ENCODE measurements at regions not wholly inside any gene's neighbourhood (a gene's known extent, or its start where the extent isn't known, plus 50 kb on each side); places are given as distances from the start of the nearest gene placed in this dataset.

- intact Hi-C loops (cut with micrococcal nuclease; ENCODE audit: unreplicated experiment) = no loop called here
- Histone ChIP-seq H3K9me3 (ENCODE audit: low read length) (no peaks in the 10 kb centered on the region), H3K36me3 (replicated peaks in 1 of 2; ENCODE audit: control insufficient read depth in 1 of 2, insufficient read depth in 2 of 2, low read length in 2 of 2) (no peaks in the 10 kb centered on the region), H3K27ac (ENCODE audit: extremely low read length, insufficient read depth, low read length) (no peak overlapping the region), H3K79me2 (ENCODE audit: insufficient read depth, low read length) (no peaks in the 10 kb centered on the region), H3K4me1 (ENCODE audit: insufficient read depth, low read length) (no peaks in the 10 kb centered on the region), H3K4me3 (replicated peaks in 1 of 3; ENCODE audit: insufficient read depth in 1 of 3, low read depth in 2 of 3, low read length in 3 of 3) (no peak overlapping the region), H3K9ac (ENCODE audit: insufficient read depth, low read depth, low read length) (no peak overlapping the region), H2AFZ (ENCODE audit: low read length) (no peak overlapping the region), H4K20me1 (ENCODE audit: insufficient read depth, low read length) (no peaks in the 10 kb centered on the region), H3K4me2 (ENCODE audit: low read depth, low read length) (no peak overlapping the region), H3K27me3 (ENCODE audit: control insufficient read depth in 1 of 2, insufficient read depth in 2 of 2, low read length in 2 of 2) (peaks cover 0 to 32% of the 10 kb centered on the region in 2 experiments; a peak in 3 of 5 replicates)
- POLR2A ChIA-PET = no interaction called here
- no peak for TF ChIP-seq SALL1 (CRISPR knock-in tag; IDR thresholded peaks at IDR 0.05)
- TF ChIP-seq TCF12 (IDR thresholded peaks at IDR 0.05) = no peak
- no peak for TF ChIP-seq TCF12 (CRISPR knock-in tag; IDR thresholded peaks at IDR 0.05)
- no peak for TF ChIP-seq CEBPZ (IDR thresholded peaks at IDR 0.05; ENCODE audit: low read length)
- no peak for TF ChIP-seq MAF1 (CRISPR knock-in tag; IDR thresholded peaks at IDR 0.05; ENCODE audit: borderline replicate concordance)
- TF ChIP-seq IRF2 (CRISPR knock-in tag; IDR thresholded peaks at IDR 0.05) = no peak
- TF ChIP-seq SNAPC5 (CRISPR knock-in tag; IDR thresholded peaks at IDR 0.05; ENCODE audit: borderline replicate concordance) = no peak
- TF ChIP-seq NR2F2 (IDR thresholded peaks at IDR 0.05; ENCODE audit: borderline replicate concordance, low read depth) = no peak
- no peak for TF ChIP-seq MXD4 (CRISPR knock-in tag; IDR thresholded peaks at IDR 0.05)
- in situ Hi-C loops (cut with HindIII; ENCODE audit: extremely low pct_ligation_motif_present, low pct_unique_long_range_greater_than_20kb) = no loop called here
- CTCF ChIA-PET (ENCODE audit: low intra/inter-chr PET ratio, low total read pairs) = no interaction called here
- WGBS (ENCODE audit: low lambda C conversion rate) = 50% methylated on average over 3 of the region's 3 CpGs
- BruUV-seq (replicated peaks) = no TSS peak
- no peak for DNase-seq (ENCODE audit: low spot score)
- FAIRE-seq = no peak
- ATAC-seq = no peak
Observed at GRCh38 chr20:22352019-22352418, 232.4 kb downstream of the FOXA2 start.

Data from HepG2 (cell line).